Tibial artery (tissue), 4 donors: ENCODE measurements at regions not wholly inside any gene's neighbourhood (a gene's known extent, or its start where the extent isn't known, plus 50 kb on each side); places are given as distances from the start of the nearest gene placed in this dataset.

ENCODE experiments used
- DNase-seq, 2 donors: peaks; one replicate each; pipeline ENCODE4 v3.0.0-alpha.2; 2019
- H3K27ac ChIP-seq, 2 donors: fragments of 200-600 bp; sonication (generic) in 1 of 2; 1 replicate in 1 of 2; 2 replicates in 1 of 2; pipeline ENCODE4 v1.5.1; 2018 to 2019; ENCODE audit warnings: mild to moderate bottlenecking in 1 of 2
- H3K27me3 ChIP-seq, 2 donors: fragments of 200-600 bp; sonication (generic) in 1 of 2; one replicate each; pipeline versions ENCODE4 v1.5.1 to v1.6.0; 2016 to 2019
- H3K36me3 ChIP-seq, 3 donors: fragments of 200-600 bp; sonication (generic) in 2 of 3; one replicate each; pipeline ENCODE4 v1.5.1; 2016 to 2019; ENCODE audit warnings: mild to moderate bottlenecking in 2 of 3
- H3K4me1 ChIP-seq, 4 donors: fragments of 200-600 bp; sonication (generic) in 2 of 4; 1 replicate in 3 of 4; 2 replicates in 1 of 4; pipeline ENCODE4 v1.5.1; 2016 to 2019
- H3K4me3 ChIP-seq, 2 donors: fragments of 200-600 bp; sonication (generic) in 1 of 2; 1 replicate in 1 of 2; 2 replicates in 1 of 2; pipeline ENCODE4 v1.5.1; 2018 to 2019; ENCODE audit warnings: mild to moderate bottlenecking in 2 of 2
- H3K9me3 ChIP-seq, 3 donors: fragments of 200-600 bp; sonication (generic) in 1 of 3; one replicate each; pipeline ENCODE4 v1.5.1; 2016 to 2019
- CTCF ChIP-seq, 2 experiments: fragments of 200-600 bp in 1 of 2; fragments of 450-650 bp in 1 of 2; IDR thresholded peaks; one replicate each; pipeline ENCODE4 v1.5.1; 2017 to 2019; ENCODE audit warnings: antibody characterized with exemption in 2 of 2, mild to moderate bottlenecking in 1 of 2, moderate library complexity in 1 of 2
- intact Hi-C: fragments of 100-400 bp; cut with DNase I; formaldehyde crosslinking; loops from one replicate; pipeline ENCODE4 v1.15.0; 2023; ENCODE audit warnings: low total_unique reads

GRCh38 chr7:120123528-120123927 lies 149.4 kb upstream of the KCND2 start:
- no peaks in the 10 kb centered on the region for H3K4me1 ChIP-seq
- no peaks in the 10 kb centered on the region for H3K27me3 ChIP-seq
- intact Hi-C loops, result no loop called here
- no peak for TF ChIP-seq CTCF (IDR thresholded peaks at IDR 0.05)
- H3K9me3 ChIP-seq, result no peaks in the 10 kb centered on the region
- no peak overlapping the region for H3K4me3 ChIP-seq
- no peaks in the 10 kb centered on the region for H3K36me3 ChIP-seq
- no peak overlapping the region for H3K27ac ChIP-seq
- DNase-seq, result no peak

GRCh38 chr7:120131096-120131839 lies 141.7 kb upstream of the KCND2 start:
- no peaks in the 10 kb centered on the region for H3K27me3 ChIP-seq
- H3K4me3 ChIP-seq, result no peak overlapping the region
- no peak for DNase-seq
- H3K4me1 ChIP-seq, result no peaks in the 10 kb centered on the region
- H3K36me3 ChIP-seq, result no peaks in the 10 kb centered on the region
- H3K9me3 ChIP-seq, result peaks cover 0 to 20% (median 0%) of the 10 kb centered on the region in 3 donors
- H3K27ac ChIP-seq, result no peak overlapping the region
- no peak for TF ChIP-seq CTCF (IDR thresholded peaks at IDR 0.05)
- intact Hi-C loops, result no loop called here

GRCh38 chr7:120138497-120138896 lies 134.5 kb upstream of the KCND2 start:
- H3K4me3 ChIP-seq, result no peak overlapping the region
- H3K36me3 ChIP-seq, result no peaks in the 10 kb centered on the region
- no peak for DNase-seq
- TF ChIP-seq CTCF (IDR thresholded peaks at IDR 0.05), result no peak
- H3K27me3 ChIP-seq, result no peaks in the 10 kb centered on the region
- no peaks in the 10 kb centered on the region for H3K4me1 ChIP-seq
- intact Hi-C loops, result no loop called here
- no peak overlapping the region for H3K27ac ChIP-seq
- no peaks in the 10 kb centered on the region for H3K9me3 ChIP-seq

- no peak for DNase-seq
- TF ChIP-seq CTCF (IDR thresholded peaks at IDR 0.05), result no peak
- no peak overlapping the region for H3K4me3 ChIP-seq
- no peaks in the 10 kb centered on the region for H3K36me3 ChIP-seq
- H3K9me3 ChIP-seq, result peaks cover 0 to 5% (median 0%) of the 10 kb centered on the region in 3 donors
- no peaks in the 10 kb centered on the region for H3K4me1 ChIP-seq
- H3K27me3 ChIP-seq, result no peaks in the 10 kb centered on the region
- no peak overlapping the region for H3K27ac ChIP-seq
- intact Hi-C loops, result no loop called here
Measured at GRCh38 chr7:120156476-120156875, 116.5 kb upstream of the KCND2 start.

- H3K36me3 ChIP-seq, result no peaks in the 10 kb centered on the region
- TF ChIP-seq CTCF (IDR thresholded peaks at IDR 0.05), result no peak
- no peaks in the 10 kb centered on the region for H3K4me1 ChIP-seq
- no peak for DNase-seq
- H3K27ac ChIP-seq, result no peak overlapping the region
- H3K27me3 ChIP-seq, result no peaks in the 10 kb centered on the region
- H3K4me3 ChIP-seq, result no peak overlapping the region
- H3K9me3 ChIP-seq, result no peaks in the 10 kb centered on the region
- intact Hi-C loops, result no loop called here
Measured at GRCh38 chr7:120160166-120160565, 112.8 kb upstream of the KCND2 start.
